ENCODE measurements at regions not wholly inside any gene's neighbourhood (a gene's known extent, or its start where the extent isn't known, plus 50 kb on each side); places are given as distances from the start of the nearest gene placed in this dataset.
A peak's percentile ranks its signal among the peaks of the same experiment; 100 is the strongest.

DNA sequence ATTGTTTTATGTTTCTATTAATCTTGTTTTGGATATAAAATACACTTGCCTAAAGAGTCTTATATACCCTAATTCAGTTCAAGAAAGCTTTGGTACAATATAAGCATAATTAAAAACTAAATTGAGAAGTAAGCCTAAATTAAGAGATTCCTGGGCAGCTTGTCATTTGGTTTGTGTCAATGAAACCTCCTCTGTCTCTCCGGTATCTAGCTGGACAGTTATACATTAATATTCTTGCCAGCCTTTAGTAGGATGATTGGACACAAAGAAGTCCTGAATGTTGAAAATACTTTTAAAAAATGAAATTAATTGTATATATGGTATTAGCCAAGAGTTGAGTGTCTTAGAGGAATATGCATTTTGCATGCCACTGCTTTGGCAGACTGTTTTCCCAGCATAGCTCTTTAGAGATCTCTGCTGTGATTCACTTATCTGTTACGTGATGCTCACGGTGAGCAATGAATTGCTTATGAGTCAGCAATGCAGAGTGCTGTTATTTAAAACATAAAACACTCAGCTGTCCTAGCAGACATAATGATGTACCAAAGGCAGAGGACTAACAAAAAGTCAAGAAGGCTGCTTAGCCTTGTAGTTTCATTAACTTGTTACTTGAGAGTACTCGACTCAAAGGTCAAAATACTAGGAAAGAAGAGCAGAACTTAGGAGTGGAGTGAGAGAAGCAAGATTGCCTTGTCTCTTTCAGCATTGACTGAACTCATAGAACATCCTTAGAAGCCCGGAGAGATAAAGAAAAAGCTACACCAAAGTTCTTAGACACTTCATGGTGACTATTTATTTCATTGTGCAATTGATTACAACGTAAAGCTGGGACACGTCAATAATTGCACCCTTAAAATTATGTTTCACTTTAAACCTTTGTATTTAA lies 1296.1 kb upstream of the PCDH7 start:
- TF ChIP-seq, protein P1, sequence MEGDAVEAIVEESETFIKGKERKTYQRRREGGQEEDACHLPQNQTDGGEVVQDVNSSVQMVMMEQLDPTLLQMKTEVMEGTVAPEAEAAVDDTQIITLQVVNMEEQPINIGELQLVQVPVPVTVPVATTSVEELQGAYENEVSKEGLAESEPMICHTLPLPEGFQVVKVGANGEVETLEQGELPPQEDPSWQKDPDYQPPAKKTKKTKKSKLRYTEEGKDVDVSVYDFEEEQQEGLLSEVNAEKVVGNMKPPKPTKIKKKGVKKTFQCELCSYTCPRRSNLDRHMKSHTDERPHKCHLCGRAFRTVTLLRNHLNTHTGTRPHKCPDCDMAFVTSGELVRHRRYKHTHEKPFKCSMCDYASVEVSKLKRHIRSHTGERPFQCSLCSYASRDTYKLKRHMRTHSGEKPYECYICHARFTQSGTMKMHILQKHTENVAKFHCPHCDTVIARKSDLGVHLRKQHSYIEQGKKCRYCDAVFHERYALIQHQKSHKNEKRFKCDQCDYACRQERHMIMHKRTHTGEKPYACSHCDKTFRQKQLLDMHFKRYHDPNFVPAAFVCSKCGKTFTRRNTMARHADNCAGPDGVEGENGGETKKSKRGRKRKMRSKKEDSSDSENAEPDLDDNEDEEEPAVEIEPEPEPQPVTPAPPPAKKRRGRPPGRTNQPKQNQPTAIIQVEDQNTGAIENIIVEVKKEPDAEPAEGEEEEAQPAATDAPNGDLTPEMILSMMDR (IDR thresholded peaks at IDR 0.05; ENCODE audit: insufficient read depth, low read depth, low read length, missing control alignments), result no peak
- no peak overlapping the region for H3K4me3 ChIP-seq (ENCODE audit: low read length)
- DNase-seq (ENCODE audit: low read depth), result peak; percentile 82

DNA sequence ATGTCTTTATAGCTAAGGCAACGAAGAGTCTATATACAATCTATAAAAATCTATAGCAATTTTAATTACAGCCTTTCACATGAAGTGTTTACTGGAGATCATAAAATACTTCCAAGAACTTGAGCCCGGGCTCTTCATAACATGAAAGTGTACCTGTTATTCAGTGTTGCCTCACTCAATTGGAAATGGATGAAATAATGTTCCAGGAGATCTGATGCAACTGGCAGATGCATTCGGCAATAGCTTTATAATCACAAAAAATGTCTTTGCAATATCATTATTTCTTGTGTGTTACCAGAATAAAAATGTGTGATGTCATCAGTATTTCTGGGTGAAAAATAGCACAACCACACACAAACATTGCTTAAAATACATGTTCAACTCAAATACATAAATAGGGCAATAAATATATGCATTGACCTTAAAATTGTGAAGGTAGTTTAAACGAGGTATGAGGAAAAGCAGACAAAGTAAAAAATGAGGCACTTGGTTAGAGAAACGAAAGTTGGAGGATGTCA lies 1266.8 kb upstream of the PCDH7 start:
- TF ChIP-seq, protein P1 (IDR thresholded peaks at IDR 0.05; ENCODE audit: insufficient read depth, low read depth, low read length, missing control alignments), result no peak
- no peak overlapping the region for H3K4me3 ChIP-seq (ENCODE audit: low read length)
- DNase-seq (ENCODE audit: low read depth), result no peak

GRCh38 chr4:29459926-29460325 lies 1260.2 kb upstream of the PCDH7 start:
- TF ChIP-seq, protein P1 (IDR thresholded peaks at IDR 0.05; ENCODE audit: insufficient read depth, low read depth, low read length, missing control alignments), result no peak
- no peak overlapping the region for H3K4me3 ChIP-seq (ENCODE audit: low read length)
- DNase-seq (ENCODE audit: low read depth), result no peak

DNA sequence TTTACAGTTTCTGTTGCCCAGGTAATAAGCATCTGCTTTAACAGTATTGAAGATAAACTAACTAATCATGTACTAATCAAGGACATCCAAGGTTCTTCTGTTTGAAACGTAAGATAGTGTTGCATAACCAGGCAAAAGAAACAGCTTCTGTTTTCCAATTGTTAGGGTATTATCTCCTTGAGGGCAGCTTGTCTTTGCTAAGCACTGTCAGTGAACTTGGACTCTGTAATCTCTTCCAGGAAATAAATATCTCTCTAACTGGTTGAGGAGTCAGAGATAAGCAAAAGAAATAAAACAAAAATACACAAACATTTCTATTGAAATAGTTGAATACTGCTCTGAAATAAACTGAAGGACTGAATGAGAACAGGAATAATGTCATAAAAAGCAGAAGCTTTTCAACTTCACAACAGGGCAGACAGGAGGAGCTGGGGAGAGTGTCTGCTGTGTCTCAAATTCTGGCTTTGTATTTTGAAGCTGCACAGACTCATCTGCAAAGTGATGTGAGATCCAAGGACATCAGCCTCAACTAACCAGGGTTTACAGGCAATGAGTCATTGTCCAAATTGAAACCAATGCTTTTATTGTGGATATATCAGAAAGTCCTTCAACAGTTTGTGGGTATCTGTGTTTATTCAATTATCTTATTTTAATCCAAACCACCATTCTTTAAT lies 1253.0 kb upstream of the PCDH7 start:
- no peak overlapping the region for H3K4me3 ChIP-seq (ENCODE audit: low read length)
- DNase-seq (ENCODE audit: low read depth), result no peak
- TF ChIP-seq, protein P1 (IDR thresholded peaks at IDR 0.05; ENCODE audit: insufficient read depth, low read depth, low read length, missing control alignments), result no peak
